HG03066 (cell line): ENCODE measurements at regions not wholly inside any gene's neighbourhood (a gene's known extent, or its start where the extent isn't known, plus 50 kb on each side); places are given as distances from the start of the nearest gene placed in this dataset.

Source experiments
- ATAC-seq: cut with Tn5 transposase; IDR thresholded peaks from one replicate; pipeline ENCODE4 v1.9.1; 2021; ENCODE audit warnings: low read depth; ENCODE audit not compliant: unreplicated experiment

DNA sequence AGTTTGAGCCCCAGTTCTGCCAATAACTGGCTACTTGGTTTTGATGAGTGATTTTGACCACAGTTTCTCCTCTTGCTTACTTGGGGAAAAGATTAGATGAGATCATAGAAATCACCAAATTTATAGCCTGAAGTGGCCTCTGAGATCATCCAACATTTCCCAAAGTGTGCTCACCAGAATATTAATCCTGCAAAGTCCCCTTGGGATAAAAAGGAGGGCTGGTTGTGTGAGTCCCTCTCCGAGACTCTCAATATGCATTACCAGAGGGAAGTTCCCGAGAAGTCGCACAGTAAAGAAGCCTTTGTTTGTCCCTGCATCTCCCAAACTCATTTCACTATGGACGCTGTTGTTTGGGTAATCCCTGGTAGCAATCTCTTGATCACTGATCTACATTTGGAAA is 88.4 kb upstream of the ADRA1B start:
- no peak for ATAC-seq

DNA sequence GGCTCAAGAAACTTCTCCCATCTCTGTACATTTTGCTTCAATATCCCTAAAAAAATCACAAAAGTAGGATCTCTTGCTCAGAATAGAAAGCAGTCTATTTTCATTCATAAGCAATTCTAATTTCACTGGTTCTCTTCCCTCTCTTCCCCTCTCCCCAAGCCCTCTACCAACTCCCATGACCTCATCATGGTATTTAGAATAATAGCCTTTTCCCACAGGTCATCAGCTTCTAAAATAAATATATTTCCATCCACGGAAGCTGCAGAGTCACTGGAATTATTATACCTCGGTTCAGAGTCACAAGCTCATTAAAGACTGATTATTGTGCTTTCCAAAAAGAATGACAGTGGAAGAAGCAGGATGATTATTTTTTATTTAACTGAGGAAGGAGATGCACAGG is 84.2 kb upstream of the ADRA1B start:
- ATAC-seq, result no peak

DNA sequence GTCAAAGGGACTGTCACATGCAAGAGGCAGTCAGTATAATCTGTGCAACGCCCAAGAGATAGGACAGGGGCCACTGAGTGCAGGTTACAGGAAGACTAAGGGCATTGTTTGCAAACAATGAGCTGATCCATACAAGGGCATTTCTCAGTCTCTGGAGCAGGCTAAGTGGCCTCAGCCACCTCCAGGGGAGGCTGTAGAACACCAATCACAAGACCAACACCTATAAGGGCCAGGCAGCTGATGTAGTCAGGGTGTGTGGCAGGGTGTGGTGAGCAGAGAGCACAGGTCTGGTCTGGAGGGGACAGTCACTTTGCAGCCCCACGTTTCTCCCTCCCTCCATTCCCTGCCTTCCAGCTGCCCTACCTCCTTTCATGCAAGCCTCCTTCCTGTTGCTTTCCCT is 83.2 kb upstream of the ADRA1B start:
- ATAC-seq, result no peak

DNA sequence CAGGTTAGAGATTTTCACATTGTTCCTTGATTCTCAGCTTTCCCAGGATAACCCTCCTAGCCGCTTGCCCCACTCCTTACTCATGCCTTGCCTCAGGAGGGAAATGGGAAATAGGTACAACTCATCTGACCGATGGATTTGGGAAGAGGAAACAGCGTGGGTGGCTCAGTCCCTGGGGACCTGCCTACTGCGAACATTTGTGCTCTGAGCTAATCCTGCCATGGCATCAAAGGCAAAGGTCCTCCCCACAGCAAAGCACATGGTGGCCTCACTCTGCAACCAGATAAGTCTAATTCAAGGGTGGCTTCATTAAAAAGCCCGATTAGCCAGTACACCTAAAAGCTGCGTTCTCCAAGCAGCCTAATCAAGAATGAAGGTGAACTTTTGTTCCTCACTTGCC is 82.4 kb upstream of the ADRA1B start:
- no peak for ATAC-seq

DNA sequence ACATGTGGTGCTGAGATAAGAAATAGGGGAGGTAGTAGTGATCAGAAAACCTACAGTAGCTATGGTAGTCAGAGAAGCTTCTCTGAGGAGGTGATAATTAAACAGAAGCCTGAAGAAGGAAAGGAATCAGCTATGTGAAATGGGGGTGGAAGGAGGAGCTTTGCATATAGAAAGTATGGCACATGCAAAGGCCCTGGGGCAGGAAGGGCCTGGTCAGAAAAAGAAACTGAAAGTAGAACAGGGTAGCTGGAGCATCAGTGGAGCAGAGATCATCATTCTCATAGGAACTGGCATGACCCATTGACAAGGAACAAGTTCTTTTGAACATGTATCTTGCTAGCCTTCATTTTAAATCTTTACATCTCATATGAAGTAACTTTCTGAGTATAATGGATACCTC is 80.7 kb upstream of the ADRA1B start:
- ATAC-seq, result no peak

DNA sequence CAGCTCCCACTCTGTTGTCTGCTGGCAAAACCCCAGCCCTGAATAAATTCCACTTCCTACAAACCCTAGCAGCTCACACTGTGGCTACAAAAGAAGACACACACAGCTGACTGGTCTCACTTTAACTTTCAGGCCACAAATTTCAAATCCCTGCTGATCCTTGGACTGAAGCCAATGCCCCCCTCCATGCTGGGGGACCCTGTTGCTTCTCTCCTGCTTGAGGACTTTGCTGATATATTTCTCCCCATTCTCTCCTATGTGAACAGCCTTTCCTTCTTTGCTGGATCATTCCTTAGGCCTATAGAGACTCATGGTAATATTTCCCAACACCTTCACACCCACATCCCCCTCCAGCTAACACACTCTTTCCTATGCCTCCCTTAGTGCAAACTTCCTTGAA is 79.6 kb upstream of the ADRA1B start:
- ATAC-seq, result no peak

DNA sequence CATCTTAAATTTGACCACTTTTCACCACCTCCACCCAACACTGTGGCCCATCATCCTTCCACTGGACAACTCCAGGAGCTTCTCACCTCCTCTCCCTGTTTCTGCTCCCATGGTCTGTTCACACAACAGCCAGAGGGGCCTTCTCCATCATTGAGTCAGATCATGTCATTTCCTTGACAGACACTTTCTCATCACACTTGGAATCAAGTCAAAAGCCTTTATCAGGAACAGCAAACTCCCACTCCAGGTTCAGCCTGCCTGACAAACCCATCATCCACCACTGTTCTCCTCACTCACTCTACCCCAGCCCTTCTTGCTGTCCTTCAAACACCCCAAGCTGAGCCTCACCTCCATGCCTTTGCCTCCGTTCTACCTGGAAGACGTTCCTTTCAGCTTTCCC is 78.4 kb upstream of the ADRA1B start:
- no peak for ATAC-seq

DNA sequence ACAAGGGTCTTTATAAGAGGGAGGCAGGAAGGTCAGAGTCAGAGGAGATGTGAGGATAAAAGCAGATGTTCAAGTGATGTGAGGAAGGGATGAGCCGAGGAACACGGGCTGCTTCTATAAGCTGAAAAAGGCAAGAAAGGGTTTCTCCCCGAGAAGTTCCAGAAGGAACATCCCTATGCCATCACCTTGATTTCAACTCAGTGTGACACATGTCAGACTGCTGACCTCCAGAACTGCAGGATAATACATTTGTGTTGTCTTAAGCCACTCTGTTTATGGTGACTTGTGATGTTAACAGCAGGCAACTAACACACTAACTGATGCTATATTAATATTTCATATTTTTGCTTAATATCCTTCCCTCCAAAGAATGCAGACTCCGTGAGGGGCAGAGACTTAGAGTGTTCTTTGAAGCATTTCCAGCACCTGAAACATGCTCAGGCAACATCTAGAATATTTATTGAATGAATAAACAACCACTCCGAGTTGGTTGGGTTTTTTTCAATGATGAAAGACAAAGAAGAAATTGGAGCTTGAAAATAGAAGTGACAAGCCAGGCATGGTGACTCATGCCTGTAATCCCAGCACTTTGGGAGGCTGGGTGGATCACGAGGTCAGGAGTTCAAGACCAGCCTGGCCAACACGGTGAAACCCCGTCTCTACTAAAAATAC is 77.6 kb upstream of the ADRA1B start:
- no peak for ATAC-seq

DNA sequence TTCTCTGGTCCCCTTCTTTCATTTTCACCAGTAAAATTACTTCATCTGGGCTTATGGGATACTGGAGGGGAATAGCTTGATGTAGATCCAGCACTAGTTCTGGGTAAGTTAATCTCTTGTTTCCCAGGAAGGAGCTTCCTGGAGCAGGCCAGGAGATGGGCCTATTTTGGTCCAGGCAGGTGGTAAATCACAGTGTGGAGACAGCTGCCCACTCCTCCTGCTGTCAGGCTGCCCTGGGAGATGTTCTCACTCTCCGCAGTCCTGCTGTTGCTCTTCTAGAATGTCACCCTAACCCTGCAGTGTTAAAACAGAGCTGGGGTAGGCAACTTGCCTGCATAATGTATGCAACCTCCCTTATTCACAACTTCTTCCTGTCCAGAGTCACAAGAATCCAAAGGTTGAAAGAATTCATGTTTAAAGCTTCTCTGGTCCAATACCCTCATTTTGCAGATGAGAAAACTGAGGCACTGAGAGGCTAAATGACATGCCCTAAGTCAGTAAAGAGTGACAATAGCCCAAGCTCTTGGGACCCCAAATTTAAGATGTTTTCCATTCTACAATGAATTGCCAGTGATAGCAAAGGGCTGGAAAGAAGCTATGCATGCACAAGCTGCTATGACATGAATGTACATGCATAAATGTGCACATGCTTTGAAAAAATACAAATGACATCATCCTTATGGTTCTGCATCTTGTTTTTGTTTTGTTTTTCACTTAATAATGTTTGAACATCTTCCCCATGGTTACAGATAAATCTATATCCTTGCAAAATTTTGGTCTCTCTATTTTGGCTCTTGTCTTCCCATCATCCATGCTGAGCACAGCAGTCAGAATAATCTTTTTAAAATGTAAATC is 71.8 kb upstream of the ADRA1B start:
- ATAC-seq, result no peak

DNA sequence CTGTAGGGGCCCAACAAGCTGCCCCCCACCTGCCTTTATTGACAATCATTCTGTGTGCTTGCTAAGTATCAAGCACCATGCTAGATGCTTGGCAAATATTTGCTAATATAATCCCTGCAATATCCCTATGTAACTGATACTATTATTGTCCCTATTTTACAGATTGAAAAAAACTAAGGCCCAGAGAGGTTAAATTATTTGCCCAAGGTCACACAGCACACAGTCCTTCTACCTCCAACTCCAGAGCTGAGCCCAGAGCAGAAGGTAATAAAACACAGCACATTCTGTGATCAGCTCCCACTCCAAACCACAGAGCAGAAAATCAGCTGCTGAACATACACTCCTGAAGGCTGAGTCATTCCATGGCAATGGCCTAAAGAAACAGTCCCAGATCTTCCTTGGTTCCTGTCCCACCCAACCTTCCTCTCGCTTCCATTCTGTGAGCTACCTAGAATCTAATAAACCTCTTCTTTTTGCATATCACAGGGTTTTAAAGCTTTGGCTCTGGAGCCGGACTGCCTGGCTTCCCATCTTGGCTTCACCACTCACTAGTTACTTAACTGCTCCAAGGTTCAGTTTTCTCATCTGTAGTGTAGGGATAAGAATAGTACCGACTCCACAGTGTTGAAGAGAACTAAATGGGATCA is 66.7 kb upstream of the ADRA1B start:
- no peak for ATAC-seq

DNA sequence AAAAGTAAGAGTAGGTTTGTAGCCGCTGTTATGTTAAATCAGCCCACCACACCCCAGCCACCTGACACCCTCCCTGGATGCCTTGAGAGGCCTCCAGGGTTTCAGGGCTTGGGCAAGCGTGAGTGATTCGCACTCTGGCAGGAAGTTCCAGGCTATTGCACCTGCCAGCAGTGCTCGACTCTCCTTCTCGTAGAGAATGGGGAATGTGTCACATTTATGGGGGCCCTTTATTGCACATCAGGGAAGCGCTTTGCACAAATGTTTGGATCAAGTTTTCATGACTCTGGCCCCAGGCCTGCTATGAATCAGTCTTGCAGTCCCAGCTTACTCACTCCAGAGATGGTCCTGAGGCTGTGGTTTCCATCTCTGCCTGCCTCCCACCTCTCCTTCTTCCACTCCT is 66.1 kb upstream of the ADRA1B start:
- no peak for ATAC-seq

DNA sequence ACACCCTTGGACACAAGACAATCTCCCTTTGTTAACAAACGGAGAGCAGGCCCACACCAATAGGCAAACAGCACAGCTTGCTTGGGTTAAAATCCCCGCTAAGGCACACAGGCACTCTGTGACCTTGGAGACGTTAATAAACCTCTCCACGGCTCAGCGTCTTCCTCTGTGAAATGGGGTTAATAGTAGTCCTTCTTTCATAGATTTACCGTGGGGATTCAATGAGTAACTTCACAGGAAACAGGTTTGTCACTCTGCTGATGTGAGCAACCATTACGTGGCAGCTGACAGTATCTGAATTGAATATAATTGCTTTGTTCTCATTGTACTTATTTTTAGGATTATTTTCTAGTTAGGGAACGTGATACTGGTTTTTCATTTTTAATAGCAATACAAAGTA is 65.2 kb upstream of the ADRA1B start:
- no peak for ATAC-seq

DNA sequence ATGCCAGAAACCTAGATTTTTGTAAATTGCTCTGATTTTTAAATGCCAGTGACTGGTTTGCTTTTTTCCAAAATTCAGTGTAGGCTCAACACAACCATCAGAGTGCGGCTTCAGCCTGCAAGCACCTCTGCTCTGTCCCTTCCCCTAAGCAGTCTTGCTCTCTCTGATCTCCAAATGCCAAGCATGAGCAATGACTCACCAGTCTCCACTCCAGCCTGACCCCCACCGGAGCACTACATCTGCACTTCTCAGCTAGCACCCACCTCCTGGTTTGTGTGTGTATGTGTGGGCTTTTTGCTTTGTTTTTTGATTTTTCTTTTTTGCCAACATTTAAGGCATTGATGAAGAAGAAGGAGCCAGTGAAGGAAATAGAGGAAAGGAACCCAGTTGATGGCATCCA is 61.4 kb upstream of the ADRA1B start:
- no peak for ATAC-seq

DNA sequence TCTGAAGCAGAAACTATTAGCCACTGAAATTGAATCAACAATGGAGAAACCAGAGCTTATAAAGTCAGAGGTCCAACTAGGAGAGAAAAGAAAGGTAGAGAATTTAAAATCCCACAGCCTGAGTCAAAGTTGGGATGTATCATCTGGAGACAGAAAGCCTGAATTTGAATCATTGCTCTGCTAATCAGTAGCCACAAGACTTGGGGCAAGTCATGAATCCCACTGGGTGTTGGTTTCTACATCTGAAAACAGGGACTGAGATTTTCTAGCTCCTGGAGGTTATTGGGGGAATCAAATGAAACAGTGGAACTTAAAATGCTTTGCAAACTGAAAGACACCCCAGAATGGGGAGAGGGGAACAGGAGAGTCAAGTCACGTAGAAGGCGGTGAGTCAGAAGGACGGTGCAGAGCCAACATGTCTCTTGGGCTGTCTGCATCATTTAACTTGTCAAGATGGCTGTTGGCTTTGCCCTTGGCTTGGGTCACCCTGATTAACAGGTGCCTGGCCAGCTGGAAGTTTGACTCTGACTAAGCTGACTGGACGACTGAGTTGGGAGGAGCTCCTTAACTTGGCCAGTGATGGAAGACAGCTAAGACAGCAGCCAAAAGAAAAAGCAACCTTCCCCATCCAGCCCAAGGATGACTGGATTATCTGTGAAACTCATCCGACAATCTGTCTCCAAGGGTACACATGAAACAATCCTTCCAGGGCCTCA is 60.6 kb upstream of the ADRA1B start:
- ATAC-seq, result no peak

DNA sequence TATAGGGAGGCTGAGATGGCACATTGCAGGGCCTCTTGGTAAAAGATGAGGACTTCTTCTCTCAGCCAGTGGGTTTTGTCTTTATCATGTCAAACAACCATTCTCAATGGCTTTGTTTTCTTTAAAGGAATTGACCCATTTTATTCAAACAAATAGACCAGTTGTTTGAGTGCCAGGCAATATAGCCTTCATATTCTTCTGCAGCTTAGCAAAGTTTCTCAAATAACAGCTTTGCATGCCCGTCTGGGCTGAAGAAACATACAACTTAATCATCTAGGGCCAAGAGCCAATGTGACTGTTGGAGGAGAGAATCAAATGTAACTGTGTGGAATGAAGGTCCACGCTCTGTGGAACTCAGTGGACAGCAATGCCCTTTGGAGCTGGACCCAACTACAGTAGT is 57.4 kb upstream of the ADRA1B start:
- ATAC-seq, result no peak

DNA sequence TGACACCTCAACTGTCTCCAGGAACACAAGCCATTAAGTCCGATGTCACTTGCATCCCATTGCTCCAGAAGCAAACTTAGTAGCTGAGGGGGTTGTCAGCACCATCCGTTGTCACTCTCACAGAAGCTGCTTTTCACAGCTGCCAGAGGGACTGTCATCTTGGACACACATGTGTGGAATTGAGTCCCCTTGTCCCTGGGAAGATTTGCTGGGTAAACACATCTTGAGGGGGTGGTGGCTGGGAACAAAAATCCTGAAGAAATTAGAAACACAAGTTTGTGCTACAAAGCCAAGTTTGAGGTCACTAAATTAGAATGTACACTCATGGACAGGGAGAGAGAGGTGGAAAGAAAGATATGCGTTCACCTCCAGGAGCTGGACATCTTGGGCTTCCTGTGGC is 55.2 kb upstream of the ADRA1B start:
- ATAC-seq, result no peak

DNA sequence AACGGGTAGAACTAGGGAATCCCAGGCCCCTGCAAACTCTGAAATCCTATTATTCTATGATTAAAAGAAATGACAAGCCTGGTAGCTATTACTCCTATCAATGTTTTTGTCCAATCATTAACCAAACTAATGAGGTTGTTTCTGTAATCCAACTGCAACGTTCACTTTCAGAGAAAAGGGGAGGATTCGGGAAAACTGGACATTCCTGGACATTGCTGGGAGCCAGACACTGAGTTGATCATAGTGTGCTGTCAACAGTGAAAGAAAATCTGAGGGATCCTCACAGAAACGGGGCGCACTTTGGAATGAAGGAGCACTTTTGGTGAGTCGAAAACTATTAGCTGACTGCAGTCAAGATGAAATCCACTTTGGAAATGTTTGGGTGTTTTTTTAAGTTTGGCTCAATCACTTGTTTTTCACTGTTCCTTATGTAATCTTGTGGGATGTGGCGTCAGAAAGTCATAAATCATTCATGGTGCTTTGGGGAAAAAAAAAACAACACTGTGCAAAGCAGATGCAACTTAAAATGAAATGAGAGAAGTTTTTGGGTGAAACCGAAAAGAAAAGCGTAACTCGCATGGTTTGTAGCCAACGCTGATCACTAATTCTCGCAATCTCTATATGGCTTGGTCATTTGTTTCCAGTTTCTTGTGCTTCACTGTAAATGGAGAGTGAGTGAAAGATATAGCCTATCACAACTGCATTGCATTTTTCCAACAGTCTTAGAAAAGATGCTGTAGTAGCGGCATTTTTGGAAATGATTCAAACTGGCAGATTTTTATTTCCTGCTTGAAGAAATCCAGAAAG is 51.2 kb upstream of the ADRA1B start:
- peak; percentile 85 for ATAC-seq

DNA sequence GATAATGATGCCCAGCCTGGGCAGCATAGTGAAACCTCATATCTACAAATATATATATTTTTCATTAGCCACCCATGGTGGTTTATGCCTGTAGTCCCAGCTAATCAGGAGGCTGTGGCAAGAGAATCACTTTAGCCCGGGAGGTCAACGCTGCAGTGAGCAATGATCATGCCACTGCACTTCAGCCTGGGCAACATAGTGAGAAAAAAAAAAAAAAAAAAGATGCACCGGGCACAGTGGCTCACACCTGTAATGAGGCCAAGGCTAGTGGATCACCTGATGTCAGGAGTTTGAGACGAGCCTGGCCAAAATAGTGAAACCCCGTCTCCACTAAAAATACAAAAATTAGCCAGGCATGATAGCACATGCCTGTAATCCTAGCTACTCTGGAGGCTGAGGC is 50.2 kb upstream of the ADRA1B start:
- ATAC-seq, result no peak
